Caki2 (cell line): ENCODE measurements at regions not wholly inside any gene's neighbourhood (a gene's known extent, or its start where the extent isn't known, plus 50 kb on each side); places are given as distances from the start of the nearest gene placed in this dataset.

ENCODE experiments used
- DNase-seq: peaks from one replicate; pipeline ENCODE4 v3.0.0-alpha.2; 2015; ENCODE audit warnings: low read depth
- in situ Hi-C: cut with HindIII; loops from 2 replicates; pipeline ENCODE4 v1.10.0; 2016; ENCODE audit warnings: low sequenced_read_pairs, low pct_unique_long_range_greater_than_20kb, mixed read lengths

DNA sequence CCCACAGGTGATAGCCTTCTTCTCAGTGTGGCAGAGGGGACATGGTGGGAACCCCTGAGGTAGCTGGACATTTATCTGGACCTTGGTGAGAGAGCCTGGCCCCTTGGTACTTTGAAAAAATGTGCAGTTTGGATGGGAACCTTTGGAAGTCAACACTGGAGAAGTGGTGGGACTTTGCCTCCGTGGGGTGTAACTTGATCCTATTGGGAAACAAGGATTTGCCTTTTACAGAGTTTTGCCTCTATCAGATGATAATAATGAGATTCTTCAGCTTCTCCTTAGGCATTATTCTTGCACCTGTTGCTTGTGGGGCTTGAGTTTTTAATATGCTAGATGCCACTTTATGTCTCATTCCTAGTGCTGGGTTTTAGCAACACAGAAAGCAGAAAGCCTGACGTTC, 99.0 kb downstream of the ERCC5 start:
- in situ Hi-C loops, result no loop called here
- no peak for DNase-seq

GRCh38 chr13:102940770-102941169, 94.9 kb downstream of the ERCC5 start:
- in situ Hi-C loops, result no loop called here
- no peak for DNase-seq

GRCh38 chr13:102940143-102940542, 94.3 kb downstream of the ERCC5 start:
- in situ Hi-C loops, result no loop called here
- no peak for DNase-seq

GRCh38 chr13:102935896-102936321, 90.1 kb downstream of the ERCC5 start:
- in situ Hi-C loops, result no loop called here
- DNase-seq, result no peak

DNA sequence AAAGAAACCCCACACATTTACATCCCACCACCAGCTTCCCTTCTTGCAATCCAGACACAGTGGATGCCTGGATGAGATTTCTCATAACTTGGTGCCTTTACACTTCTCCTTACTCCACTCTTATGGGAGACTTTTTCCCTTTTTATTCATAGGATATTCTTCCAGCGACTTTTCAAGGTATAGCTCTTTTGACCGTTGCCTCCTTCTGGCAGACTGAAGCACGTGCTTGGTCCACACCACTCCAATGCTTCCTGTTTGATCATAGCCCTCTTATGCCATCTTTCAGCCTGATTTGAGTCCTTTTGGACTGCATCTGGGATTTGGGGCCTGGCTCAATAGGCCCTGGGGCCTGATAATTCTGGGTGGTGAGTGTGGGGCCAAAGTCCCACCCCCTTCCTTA, 87.7 kb downstream of the ERCC5 start:
- DNase-seq, result no peak
- in situ Hi-C loops, result no loop called here

GRCh38 chr13:102933122-102933521, 87.3 kb downstream of the ERCC5 start:
- in situ Hi-C loops, result no loop called here
- no peak for DNase-seq

DNA sequence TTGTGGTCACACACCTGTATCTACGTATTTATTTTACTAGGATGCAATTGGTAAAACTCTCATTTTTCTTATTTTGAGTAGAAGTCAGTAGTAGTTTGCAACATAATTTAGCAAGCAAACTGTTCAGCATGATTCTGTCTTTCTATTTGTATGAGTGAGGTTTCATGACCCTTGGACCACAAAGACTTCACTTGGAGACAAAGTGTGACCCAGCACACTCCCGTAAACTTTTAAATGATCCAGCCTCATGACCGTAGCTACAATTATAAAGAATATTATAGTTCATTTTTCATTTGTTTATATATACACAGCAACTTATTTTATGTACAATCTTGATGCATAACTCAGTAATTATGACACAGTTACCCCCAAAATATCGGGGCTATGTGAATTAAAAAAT, 86.5 kb downstream of the ERCC5 start:
- in situ Hi-C loops, result no loop called here
- DNase-seq, result no peak

DNA sequence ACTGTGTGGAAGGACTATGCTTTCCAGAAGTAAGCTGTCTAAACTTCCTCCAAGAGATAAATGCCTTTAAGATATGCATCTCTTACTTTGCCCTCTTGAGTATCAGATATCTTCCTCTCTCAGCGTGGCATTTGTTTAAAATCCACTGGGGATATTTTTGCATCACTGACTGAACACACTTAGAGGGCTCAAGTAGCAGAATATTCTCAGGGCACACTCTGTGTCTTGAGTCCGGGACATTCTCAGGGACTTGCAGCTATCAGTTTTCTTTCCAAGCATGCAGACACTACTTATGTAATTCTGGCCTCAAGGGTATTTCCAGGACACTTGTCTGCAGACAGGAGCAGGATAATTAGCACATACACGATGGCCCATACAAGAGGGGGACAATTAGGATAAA, 84.7 kb downstream of the ERCC5 start:
- in situ Hi-C loops, result no loop called here
- no peak for DNase-seq

GRCh38 chr13:102928941-102929675, 83.3 kb downstream of the ERCC5 start:
- in situ Hi-C loops, result no loop called here
- DNase-seq, result no peak
